Keratinocyte (primary cell): ENCODE measurements at regions not wholly inside any gene's neighbourhood (a gene's known extent, or its start where the extent isn't known, plus 50 kb on each side); places are given as distances from the start of the nearest gene placed in this dataset.

Experiments used
- DNase-seq: peaks from one replicate; pipeline ENCODE4 v3.0.0-alpha.2; 2011; ENCODE audit warnings: low read depth, missing footprints, low spot score
- FAIRE-seq: peaks from 2 replicates; lab custom pipeline; 2011; peaks lifted over from hg19 to GRCh38; lab: Jason Lieb, UNC
- H2AFZ ChIP-seq: 2 replicates; pipeline ENCODE4 v1.6.0; 2012; ENCODE audit warnings: low read length, control low read depth, inconsistent platforms; ENCODE audit not compliant: control insufficient read depth
- H3K27ac ChIP-seq: 2 replicates; pipeline ENCODE4 v1.5.1; 2011; ENCODE audit warnings: low read length; ENCODE audit not compliant: control insufficient read depth, insufficient read depth
- H3K27me3 ChIP-seq: 3 replicates; pipeline ENCODE4 v1.6.0; 2011; ENCODE audit warnings: low read length; ENCODE audit not compliant: control insufficient read depth, insufficient read depth; ENCODE audit errors: extremely low read depth
- H3K36me3 ChIP-seq, 2 experiments: 2 replicates in 1 of 2; 3 replicates in 1 of 2; pipeline ENCODE4 v1.5.1; 2011; ENCODE audit warnings: low read length in 2 of 2, mild to moderate bottlenecking in 1 of 2; ENCODE audit not compliant: control insufficient read depth in 2 of 2, insufficient read depth in 2 of 2; ENCODE audit errors: extremely low read depth in 1 of 2
- H3K4me1 ChIP-seq: 3 replicates; pipeline ENCODE4 v1.5.1; 2011; ENCODE audit warnings: low read length; ENCODE audit not compliant: control insufficient read depth, insufficient read depth; ENCODE audit errors: extremely low read depth
- H3K4me2 ChIP-seq: 3 replicates; pipeline ENCODE4 v1.6.0; 2011; ENCODE audit warnings: low read depth, low read length; ENCODE audit not compliant: control insufficient read depth, insufficient read depth; ENCODE audit errors: extremely low read depth
- H3K4me3 ChIP-seq, 3 experiments: fragments of 200-600 bp in 1 of 3; sonication (generic) in 1 of 3; 2 replicates in 2 of 3; 3 replicates in 1 of 3; pipeline ENCODE4 v1.5.1; 2011 to 2016; ENCODE audit warnings: low read length in 3 of 3, mild to moderate bottlenecking in 3 of 3, control low read depth in 2 of 3, inconsistent platforms in 1 of 3, low read depth in 1 of 3, mixed read lengths in 1 of 3, mixed run types in 1 of 3, moderate library complexity in 1 of 3; ENCODE audit not compliant: control insufficient read depth in 2 of 3, insufficient read depth in 2 of 3; ENCODE audit errors: extremely low read depth in 1 of 3
- H3K79me2 ChIP-seq: 2 replicates; pipeline ENCODE4 v1.6.0; 2012; ENCODE audit warnings: low read length; ENCODE audit not compliant: control insufficient read depth, insufficient read depth
- H3K9ac ChIP-seq: 3 replicates; pipeline ENCODE4 v1.6.0; 2011; ENCODE audit warnings: low read length; ENCODE audit not compliant: control insufficient read depth, insufficient read depth; ENCODE audit errors: extremely low read depth
- H3K9me1 ChIP-seq: 3 replicates; pipeline ENCODE4 v1.6.0; 2011; ENCODE audit warnings: low read length; ENCODE audit not compliant: control insufficient read depth, insufficient read depth; ENCODE audit errors: extremely low read depth
- H3K9me3 ChIP-seq: 2 replicates; pipeline ENCODE4 v1.5.1; 2012; ENCODE audit warnings: low read depth, low read length; ENCODE audit not compliant: control insufficient read depth
- H4K20me1 ChIP-seq: 3 replicates; pipeline ENCODE4 v1.6.0; 2011; ENCODE audit warnings: low read length; ENCODE audit not compliant: control insufficient read depth, insufficient read depth; ENCODE audit errors: extremely low read depth
- CTCF ChIP-seq, 3 experiments: IDR thresholded peaks in 1 of 3; conservative IDR thresholded peaks in 1 of 3; optimal IDR thresholded peaks in 1 of 3; 2 replicates in 2 of 3; 3 replicates in 1 of 3; pipeline versions ENCODE3 to v1.5.1; 2011; ENCODE audit warnings: low read length in 3 of 3, mild to moderate bottlenecking in 3 of 3, moderate library complexity in 2 of 3, control low read depth in 1 of 3, inconsistent platforms in 1 of 3; ENCODE audit not compliant: insufficient read depth in 2 of 3; ENCODE audit errors: extremely low read depth in 1 of 3
- EZH2 ChIP-seq: IDR thresholded peaks from one replicate; pipeline ENCODE4 v1.6.1; 2012; ENCODE audit warnings: inconsistent platforms, mild to moderate bottlenecking, low read length, moderate library complexity
- dilution Hi-C: fragments of 300-500 bp; cut with MboI; formaldehyde crosslinking; loops from one replicate; pipeline ENCODE4 v1.7.0; 2020; ENCODE audit warnings: low sequenced_read_pairs; ENCODE audit not compliant: extremely low pct_ligation_motif_present

DNA sequence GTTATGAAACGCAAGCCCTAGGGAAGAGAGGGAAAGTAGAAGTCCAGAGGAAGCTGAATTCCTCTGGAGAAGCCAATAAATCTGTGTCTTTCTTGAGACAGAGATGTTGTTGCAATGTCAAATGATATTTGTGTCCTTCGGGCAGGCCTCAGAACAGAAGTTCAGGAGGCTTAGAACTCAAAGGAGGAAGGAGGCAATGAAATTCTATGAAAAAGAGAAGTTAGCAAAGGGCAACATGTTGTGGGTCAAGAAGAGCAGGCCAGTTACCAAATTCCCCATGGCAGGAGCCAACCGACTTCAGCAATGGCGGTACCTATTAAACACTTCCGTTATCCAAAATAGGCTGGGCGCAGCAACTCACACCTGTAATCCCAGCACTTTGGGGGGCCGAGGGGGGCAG, 109.0 kb upstream of the DHX40 start:
- Histone ChIP-seq H2AFZ (no peak overlapping the region), H3K36me3 (no peaks in the 10 kb centered on the region), H3K9me3 (no peaks in the 10 kb centered on the region), H3K27ac (no peak overlapping the region), H3K79me2 (no peaks in the 10 kb centered on the region), H3K9ac (no peak overlapping the region), H3K4me3 (no peak overlapping the region), H3K27me3 (no peaks in the 10 kb centered on the region), H3K4me2 (no peak overlapping the region), H3K4me1 (peaks cover 23% of the 10 kb centered on the region), H4K20me1 (no peaks in the 10 kb centered on the region), H3K9me1 (no peaks in the 10 kb centered on the region)
- DNase-seq (no peak), FAIRE-seq (no peak)
- no peak for TF ChIP-seq CTCF (optimal IDR thresholded peaks at IDR 0.05 in 1 of 3, IDR thresholded peaks at IDR 0.05 in 1 of 3, conservative IDR thresholded peaks at IDR 0.05 in 1 of 3; ENCODE audit: extremely low read depth in 1 of 3, insufficient read depth in 2 of 3, low read length in 3 of 3)
- TF ChIP-seq EZH2: no peak
- dilution Hi-C loops: no loop called here

DNA sequence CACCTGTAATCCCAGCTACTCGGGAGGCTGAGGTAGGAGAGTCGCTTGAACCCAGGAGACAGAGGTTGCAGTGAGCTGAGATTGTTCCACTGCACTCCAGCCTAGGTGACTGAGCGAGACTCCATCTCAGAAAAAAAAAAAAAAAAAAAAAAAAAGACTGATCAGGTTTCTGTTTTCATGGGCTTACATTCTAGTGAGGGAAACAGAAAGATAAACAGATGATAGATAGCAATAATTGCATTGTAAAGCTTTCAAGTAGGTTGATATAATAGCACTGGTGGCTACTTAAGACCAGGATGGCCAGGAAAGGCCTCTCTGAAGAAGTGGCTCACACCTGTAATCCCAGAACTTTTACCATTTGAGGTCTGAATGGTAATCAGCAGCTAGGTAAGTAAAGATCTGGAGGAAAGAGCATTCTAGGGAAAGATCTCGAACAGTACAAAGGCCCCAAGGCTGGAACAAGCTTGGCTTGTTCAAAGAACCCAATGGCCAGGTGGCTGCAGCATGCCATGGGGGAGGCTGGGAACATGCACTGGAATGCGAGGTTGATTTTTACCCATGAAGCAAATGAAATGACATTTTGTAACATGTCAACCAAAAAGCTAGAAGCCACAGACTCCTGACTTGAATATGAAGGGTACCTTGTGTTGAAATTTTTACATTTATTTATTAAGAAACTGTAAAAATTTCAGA, 108.3 kb upstream of the DHX40 start:
- dilution Hi-C loops: no loop called here
- no peak overlapping the region for H3K9ac ChIP-seq
- H4K20me1 ChIP-seq: no peaks in the 10 kb centered on the region
- H3K9me1 ChIP-seq: no peaks in the 10 kb centered on the region
- no peak for TF ChIP-seq EZH2
- TF ChIP-seq CTCF (optimal IDR thresholded peaks at IDR 0.05 in 1 of 3, IDR thresholded peaks at IDR 0.05 in 1 of 3, conservative IDR thresholded peaks at IDR 0.05 in 1 of 3; ENCODE audit: extremely low read depth in 1 of 3, insufficient read depth in 2 of 3, low read length in 3 of 3): no peak
- H3K4me3 ChIP-seq: no peak overlapping the region
- DNase-seq (no peak), FAIRE-seq (no peak)
- no peak overlapping the region for H3K27ac ChIP-seq
- no peaks in the 10 kb centered on the region for H3K79me2 ChIP-seq
- H3K4me2 ChIP-seq: no peak overlapping the region
- no peaks in the 10 kb centered on the region for H3K9me3 ChIP-seq
- H2AFZ ChIP-seq: no peak overlapping the region
- H3K36me3 ChIP-seq: no peaks in the 10 kb centered on the region
- no peaks in the 10 kb centered on the region for H3K27me3 ChIP-seq
- peaks cover 17% of the 10 kb centered on the region for H3K4me1 ChIP-seq
